OCI-LY3 (cell line): ENCODE measurements at regions not wholly inside any gene's neighbourhood (a gene's known extent, or its start where the extent isn't known, plus 50 kb on each side); places are given as distances from the start of the nearest gene placed in this dataset.

Experiments used
- CTCF ChIP-seq: fragments of 200-600, 300-600 bp; sonication (generic); IDR thresholded peaks from 2 replicates; pipeline ENCODE4 v1.5.1; 2014; ENCODE audit warnings: antibody characterized with exemption, low read length, low read depth
- EZH2phosphoT487 ChIP-seq: fragments of 200-600 bp; shearing (Covaris generic); IDR thresholded peaks from 2 replicates; pipeline ENCODE4 v1.6.1; 2018; ENCODE audit warnings: antibody characterized with exemption, mixed run types, low read depth

GRCh38 chr4:152160225-152160800, 375.6 kb downstream of the FBXW7 start:
- no peak for TF ChIP-seq CTCF
- no peak for TF ChIP-seq EZH2phosphoT487
